Neural crest cell (in vitro differentiated cells): ENCODE measurements at regions not wholly inside any gene's neighbourhood (a gene's known extent, or its start where the extent isn't known, plus 50 kb on each side); places are given as distances from the start of the nearest gene placed in this dataset.

ENCODE experiments used
- DNase-seq: peaks from one replicate; pipeline ENCODE4 v3.0.0; 2021; ENCODE audit warnings: low read depth, mixed read lengths, low spot score
- H3K27ac Mint-ChIP-seq: one replicate; pipeline ENCODE4 v1.8.0; 2021; ENCODE audit warnings: mild to moderate bottlenecking, mixed read lengths; ENCODE audit not compliant: unreplicated experiment
- H3K27me3 Mint-ChIP-seq: 2 replicates; pipeline ENCODE4 v1.8.0; 2021; ENCODE audit warnings: low read depth, mild to moderate bottlenecking, mixed read lengths
- H3K36me3 Mint-ChIP-seq: 2 replicates; pipeline ENCODE4 v1.8.0; 2021; ENCODE audit warnings: low read depth, mild to moderate bottlenecking, mixed read lengths
- H3K4me1 Mint-ChIP-seq: 2 replicates; pipeline ENCODE4 v1.8.0; 2021; ENCODE audit warnings: mixed read lengths
- H3K4me3 Mint-ChIP-seq: one replicate; pipeline ENCODE4 v1.8.0; 2021; ENCODE audit warnings: mild to moderate bottlenecking, mixed read lengths
- H3K9me3 Mint-ChIP-seq: 2 replicates; pipeline ENCODE4 v1.8.0; 2021; ENCODE audit warnings: mixed read lengths
- TF ChIP-seq, protein P1 (sequence below): fragments of 200-600 bp; sonication (generic); conservative IDR thresholded peaks from 2 replicates; pipeline ENCODE4 v1.5.0; 2021; ENCODE audit warnings: antibody characterized with exemption, mild to moderate bottlenecking

DNA sequence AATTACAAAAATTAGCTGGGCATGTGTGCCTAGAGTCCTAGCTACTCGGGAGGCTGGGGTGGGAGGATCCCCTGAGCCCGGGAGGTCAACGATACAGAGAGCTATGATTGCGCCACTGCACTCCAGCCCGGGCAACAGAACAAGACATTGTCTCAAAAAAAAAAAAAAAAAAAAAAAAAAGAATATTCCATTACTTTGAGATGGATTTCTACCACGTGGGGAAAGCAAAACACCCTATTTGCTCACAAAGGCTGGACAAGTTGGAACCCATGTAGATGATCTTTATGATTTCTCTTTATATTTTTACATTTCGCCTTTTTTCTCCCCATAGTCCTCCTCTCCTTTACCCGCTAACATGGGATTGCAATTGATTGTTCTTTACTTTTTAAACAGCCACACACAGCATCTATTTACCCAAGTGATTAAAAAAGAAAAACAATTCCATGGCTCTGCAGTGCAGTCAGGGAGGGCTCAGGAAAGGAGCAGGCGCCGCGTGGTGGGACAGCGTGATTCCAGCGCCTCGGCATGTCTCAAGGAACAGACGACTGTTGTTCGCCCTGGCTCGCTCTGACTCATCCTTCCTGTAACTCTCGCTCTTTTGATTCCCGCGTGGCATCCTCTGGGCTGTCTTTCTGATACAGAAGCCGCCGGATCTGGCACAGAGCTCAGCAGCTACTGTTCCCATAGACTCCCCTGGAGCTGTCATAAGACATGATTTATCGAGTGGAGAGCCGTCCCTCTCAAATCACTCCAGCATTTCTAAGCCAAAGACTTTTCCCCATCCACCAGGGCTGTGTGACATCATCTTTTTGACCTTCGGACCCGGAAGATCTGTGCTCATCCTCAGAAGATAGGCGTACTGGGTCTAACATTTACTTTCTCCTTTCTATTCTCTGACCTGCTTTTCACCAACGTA, 230.4 kb upstream of the AGAP1 start:
- peaks cover 78% of the 10 kb centered on the region for H3K4me1 Mint-ChIP-seq
- TF ChIP-seq, protein P1, sequence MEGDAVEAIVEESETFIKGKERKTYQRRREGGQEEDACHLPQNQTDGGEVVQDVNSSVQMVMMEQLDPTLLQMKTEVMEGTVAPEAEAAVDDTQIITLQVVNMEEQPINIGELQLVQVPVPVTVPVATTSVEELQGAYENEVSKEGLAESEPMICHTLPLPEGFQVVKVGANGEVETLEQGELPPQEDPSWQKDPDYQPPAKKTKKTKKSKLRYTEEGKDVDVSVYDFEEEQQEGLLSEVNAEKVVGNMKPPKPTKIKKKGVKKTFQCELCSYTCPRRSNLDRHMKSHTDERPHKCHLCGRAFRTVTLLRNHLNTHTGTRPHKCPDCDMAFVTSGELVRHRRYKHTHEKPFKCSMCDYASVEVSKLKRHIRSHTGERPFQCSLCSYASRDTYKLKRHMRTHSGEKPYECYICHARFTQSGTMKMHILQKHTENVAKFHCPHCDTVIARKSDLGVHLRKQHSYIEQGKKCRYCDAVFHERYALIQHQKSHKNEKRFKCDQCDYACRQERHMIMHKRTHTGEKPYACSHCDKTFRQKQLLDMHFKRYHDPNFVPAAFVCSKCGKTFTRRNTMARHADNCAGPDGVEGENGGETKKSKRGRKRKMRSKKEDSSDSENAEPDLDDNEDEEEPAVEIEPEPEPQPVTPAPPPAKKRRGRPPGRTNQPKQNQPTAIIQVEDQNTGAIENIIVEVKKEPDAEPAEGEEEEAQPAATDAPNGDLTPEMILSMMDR, result no peak
- peaks cover 3% of the 10 kb centered on the region for H3K27me3 Mint-ChIP-seq
- no peaks in the 10 kb centered on the region for H3K36me3 Mint-ChIP-seq
- peak overlapping the region; percentile 98 for H3K27ac Mint-ChIP-seq
- peak overlapping the region; percentile 79 for H3K4me3 Mint-ChIP-seq
- no peaks in the 10 kb centered on the region for H3K9me3 Mint-ChIP-seq
- DNase-seq, result peak; percentile 62

DNA sequence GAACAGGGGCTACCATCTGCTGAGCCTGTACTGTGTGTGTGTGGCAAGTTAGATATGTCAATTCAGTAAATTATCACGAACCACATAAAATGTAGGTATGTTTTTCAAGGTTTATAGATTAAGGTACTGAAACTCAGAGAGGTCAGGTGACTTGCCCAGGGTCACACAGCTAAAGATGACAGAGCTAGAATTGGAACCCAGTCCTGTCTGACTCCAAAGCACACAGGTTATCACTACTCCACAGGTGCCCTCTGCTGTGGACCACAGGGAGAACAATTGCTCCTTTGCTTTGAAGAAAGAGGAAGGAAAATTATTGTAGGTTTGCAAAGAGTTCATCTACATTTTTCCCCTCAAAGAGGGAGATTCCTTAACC, 229.7 kb upstream of the AGAP1 start:
- TF ChIP-seq, protein P1, result no peak
- H3K36me3 Mint-ChIP-seq, result no peaks in the 10 kb centered on the region
- DNase-seq, result no peak
- peaks cover 3% of the 10 kb centered on the region for H3K27me3 Mint-ChIP-seq
- H3K27ac Mint-ChIP-seq, result peak overlapping the region; percentile 98
- peak overlapping the region; percentile 79 for H3K4me3 Mint-ChIP-seq
- peaks cover 79% of the 10 kb centered on the region for H3K4me1 Mint-ChIP-seq
- no peaks in the 10 kb centered on the region for H3K9me3 Mint-ChIP-seq

DNA sequence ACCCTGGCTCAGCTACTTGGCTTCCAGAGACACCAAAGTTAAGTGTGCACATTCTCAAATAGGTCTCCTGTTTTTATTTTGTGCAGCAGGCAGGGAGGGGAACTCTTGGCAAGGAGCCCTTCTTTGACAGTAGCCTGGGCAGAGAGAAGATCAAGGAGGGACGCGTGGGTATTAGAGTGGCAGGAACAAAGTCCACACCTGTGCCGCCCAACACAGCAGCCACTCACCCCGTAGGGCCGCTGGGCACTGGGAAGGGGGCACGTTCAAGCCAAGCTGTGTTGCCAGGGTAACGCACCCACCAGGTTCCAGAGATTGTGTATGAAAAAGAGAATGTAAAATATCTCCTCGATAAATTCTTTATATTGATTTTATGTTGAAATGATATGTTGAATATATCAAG, 229.3 kb upstream of the AGAP1 start:
- peaks cover 3% of the 10 kb centered on the region for H3K27me3 Mint-ChIP-seq
- TF ChIP-seq, protein P1, result no peak
- no peak for DNase-seq
- H3K9me3 Mint-ChIP-seq, result no peaks in the 10 kb centered on the region
- H3K36me3 Mint-ChIP-seq, result no peaks in the 10 kb centered on the region
- H3K4me1 Mint-ChIP-seq, result peaks cover 76% of the 10 kb centered on the region
- H3K27ac Mint-ChIP-seq, result peak overlapping the region; percentile 83
- no peak overlapping the region for H3K4me3 Mint-ChIP-seq

DNA sequence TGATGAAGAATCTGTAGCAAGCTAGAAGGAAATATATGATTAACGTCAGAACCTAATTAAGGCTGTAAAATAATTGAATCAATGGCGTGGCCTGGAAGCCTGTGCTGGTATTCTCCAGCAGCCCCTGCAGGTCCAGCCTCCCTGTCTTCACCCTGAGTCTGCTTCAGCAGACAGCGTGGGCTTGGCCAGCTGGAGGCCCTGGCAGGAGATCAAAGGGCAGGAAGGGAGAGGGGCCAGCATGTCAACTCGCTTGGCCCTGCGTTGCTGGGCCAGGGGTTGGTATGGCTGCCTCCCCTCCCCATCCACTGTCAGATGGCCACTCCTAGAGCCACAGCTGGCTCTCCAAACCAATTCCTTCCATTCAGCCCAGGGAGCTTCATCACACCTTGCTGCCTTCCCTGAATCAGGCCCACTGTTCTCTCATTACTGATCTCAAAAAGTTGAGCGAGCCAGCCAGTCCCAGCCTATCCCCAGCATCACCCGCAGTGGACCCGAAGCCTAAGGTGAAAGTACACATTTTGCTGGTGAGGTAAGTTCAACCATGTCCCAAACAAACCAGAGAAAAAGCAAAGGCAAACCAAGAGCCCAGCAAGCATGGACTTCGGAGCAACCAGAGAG, 228.4 kb upstream of the AGAP1 start:
- Mint-ChIP-seq H3K27me3 (peaks cover 3% of the 10 kb centered on the region), H3K27ac (peak overlapping the region; percentile 72), H3K4me1 (peaks cover 78% of the 10 kb centered on the region), H3K36me3 (no peaks in the 10 kb centered on the region), H3K9me3 (no peaks in the 10 kb centered on the region), H3K4me3 (no peak overlapping the region)
- no peak for DNase-seq
- TF ChIP-seq, protein P1, result no peak

DNA sequence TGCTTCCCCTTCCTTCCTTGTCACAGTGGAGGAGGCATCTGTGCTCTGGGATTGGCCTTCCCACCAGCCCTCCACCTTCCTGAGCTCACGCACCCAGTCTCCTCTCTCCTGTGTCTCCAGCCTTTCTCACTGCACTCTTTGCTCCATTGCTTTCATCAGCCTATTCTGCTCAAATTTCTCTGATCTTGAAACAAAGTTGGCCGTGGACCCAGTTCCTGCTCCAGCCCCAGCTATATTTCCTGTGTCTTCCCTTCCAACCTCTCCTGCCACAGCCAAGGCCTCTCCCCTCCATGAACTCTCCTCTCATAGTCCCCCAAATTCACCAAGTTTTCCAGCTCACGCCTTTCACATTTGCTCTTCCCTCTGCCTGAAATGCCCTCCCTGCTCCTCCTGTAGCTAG, 226.6 kb upstream of the AGAP1 start:
- H3K27ac Mint-ChIP-seq, result peak overlapping the region; percentile 70
- peaks cover 76% of the 10 kb centered on the region for H3K4me1 Mint-ChIP-seq
- no peak overlapping the region for H3K4me3 Mint-ChIP-seq
- TF ChIP-seq, protein P1, result no peak
- peaks cover 3% of the 10 kb centered on the region for H3K27me3 Mint-ChIP-seq
- DNase-seq, result no peak
- H3K9me3 Mint-ChIP-seq, result peaks cover 3% of the 10 kb centered on the region
- H3K36me3 Mint-ChIP-seq, result peaks cover 3% of the 10 kb centered on the region
